ENCODE measurements at regions not wholly inside any gene's neighbourhood (a gene's known extent, or its start where the extent isn't known, plus 50 kb on each side); places are given as distances from the start of the nearest gene placed in this dataset.

GRCh38 chr5:165228184-165228583 lies 1722.8 kb downstream of the MAT2B start:
- no peak for DNase-seq

GRCh38 chr5:165231821-165232508 lies 1726.5 kb downstream of the MAT2B start:
- no peak for DNase-seq

- DNase-seq: no peak
Observed at GRCh38 chr5:165232509-165233028, 1727.2 kb downstream of the MAT2B start.

- DNase-seq: no peak
Observed at GRCh38 chr5:165241811-165242210, 1736.4 kb downstream of the MAT2B start.

GRCh38 chr5:165242646-165243045 lies 1737.2 kb downstream of the MAT2B start:
- no peak for DNase-seq

GRCh38 chr5:165244407-165244806 lies 1739.0 kb downstream of the MAT2B start:
- DNase-seq: no peak

GRCh38 chr5:165258197-165258771 lies 1752.9 kb downstream of the MAT2B start:
- peak in 5 of 58 donors; percentile 1 to 9 (median 6) for DNase-seq

- no peak for DNase-seq
Observed at GRCh38 chr5:165260426-165260825, 1755.0 kb downstream of the MAT2B start.

GRCh38 chr5:165263536-165263935 lies 1758.1 kb downstream of the MAT2B start:
- no peak for DNase-seq

- DNase-seq: no peak
Observed at GRCh38 chr5:165266939-165267338, 1761.5 kb downstream of the MAT2B start.

GRCh38 chr5:165272436-165272835 lies 1767.0 kb downstream of the MAT2B start:
- no peak for DNase-seq

- DNase-seq: no peak
Observed at GRCh38 chr5:165277661-165278060, 1772.2 kb downstream of the MAT2B start.

GRCh38 chr5:165282491-165282890 lies 1777.1 kb downstream of the MAT2B start:
- DNase-seq: no peak

GRCh38 chr5:165286692-165287091 lies 1781.3 kb downstream of the MAT2B start:
- no peak for DNase-seq

- no peak for DNase-seq
Observed at GRCh38 chr5:165290535-165290934, 1785.1 kb downstream of the MAT2B start.

- DNase-seq: no peak
Observed at GRCh38 chr5:165296401-165297130, 1791.1 kb downstream of the MAT2B start.

- no peak for DNase-seq
Observed at GRCh38 chr5:165304193-165304827, 1798.9 kb downstream of the MAT2B start.

GRCh38 chr5:165305596-165305995 lies 1800.2 kb downstream of the MAT2B start:
- DNase-seq: no peak

- DNase-seq: no peak
Observed at GRCh38 chr5:165309446-165309845, 1804.0 kb downstream of the MAT2B start.

- no peak for DNase-seq
Observed at GRCh38 chr5:165310031-165310430, 1804.6 kb downstream of the MAT2B start.

GRCh38 chr5:165321912-165322311 lies 1816.5 kb downstream of the MAT2B start:
- no peak for DNase-seq

- no peak for DNase-seq
Observed at GRCh38 chr5:165325221-165325620, 1819.8 kb downstream of the MAT2B start.
